ENCODE measurements at regions not wholly inside any gene's neighbourhood (a gene's known extent, or its start where the extent isn't known, plus 50 kb on each side); places are given as distances from the start of the nearest gene placed in this dataset.

DNA sequence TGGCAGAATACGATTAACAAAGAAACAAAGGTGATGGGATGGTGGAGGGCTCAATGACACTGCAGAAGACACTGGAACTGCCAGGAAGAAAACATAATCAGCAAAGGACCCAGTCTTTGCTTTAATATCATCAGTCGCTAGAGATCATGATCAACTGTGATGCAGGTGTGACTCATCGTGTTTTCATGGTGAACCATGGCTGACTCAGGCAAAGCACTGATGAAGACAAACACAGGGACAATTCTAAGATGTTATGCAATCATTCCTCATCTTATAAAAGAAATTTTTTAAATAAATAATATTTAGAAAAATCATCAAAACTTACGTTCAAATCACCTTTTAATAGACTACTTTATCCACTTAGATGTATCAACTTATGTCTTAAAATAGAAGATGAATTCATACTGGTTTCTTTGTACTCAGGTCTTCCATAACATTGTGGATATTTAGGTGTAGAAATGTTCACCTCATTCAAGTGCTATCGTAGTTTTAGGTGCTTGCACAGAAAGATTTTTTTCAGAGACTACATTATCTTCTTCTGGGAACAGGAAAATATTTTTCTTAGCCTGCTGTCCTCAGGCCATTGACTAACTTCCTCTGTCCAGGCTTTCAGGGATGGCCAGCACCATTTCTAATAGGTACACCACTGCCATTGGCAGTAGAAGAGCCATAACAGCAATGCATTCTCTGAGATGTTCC lies 673.4 kb upstream of the MEF2C start:
- H3K27ac ChIP-seq: no peak overlapping the region
- DNase-seq (ENCODE audit: low spot score): peak; percentile 95
- ChIA-PET CTCF (no interaction called here), POLR2A (ENCODE audit: low non-redundant PET) (no interaction called here)
- TF ChIP-seq, protein P1, sequence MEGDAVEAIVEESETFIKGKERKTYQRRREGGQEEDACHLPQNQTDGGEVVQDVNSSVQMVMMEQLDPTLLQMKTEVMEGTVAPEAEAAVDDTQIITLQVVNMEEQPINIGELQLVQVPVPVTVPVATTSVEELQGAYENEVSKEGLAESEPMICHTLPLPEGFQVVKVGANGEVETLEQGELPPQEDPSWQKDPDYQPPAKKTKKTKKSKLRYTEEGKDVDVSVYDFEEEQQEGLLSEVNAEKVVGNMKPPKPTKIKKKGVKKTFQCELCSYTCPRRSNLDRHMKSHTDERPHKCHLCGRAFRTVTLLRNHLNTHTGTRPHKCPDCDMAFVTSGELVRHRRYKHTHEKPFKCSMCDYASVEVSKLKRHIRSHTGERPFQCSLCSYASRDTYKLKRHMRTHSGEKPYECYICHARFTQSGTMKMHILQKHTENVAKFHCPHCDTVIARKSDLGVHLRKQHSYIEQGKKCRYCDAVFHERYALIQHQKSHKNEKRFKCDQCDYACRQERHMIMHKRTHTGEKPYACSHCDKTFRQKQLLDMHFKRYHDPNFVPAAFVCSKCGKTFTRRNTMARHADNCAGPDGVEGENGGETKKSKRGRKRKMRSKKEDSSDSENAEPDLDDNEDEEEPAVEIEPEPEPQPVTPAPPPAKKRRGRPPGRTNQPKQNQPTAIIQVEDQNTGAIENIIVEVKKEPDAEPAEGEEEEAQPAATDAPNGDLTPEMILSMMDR (conservative IDR thresholded peaks at IDR 0.05; ENCODE audit: low read depth): no peak

DNA sequence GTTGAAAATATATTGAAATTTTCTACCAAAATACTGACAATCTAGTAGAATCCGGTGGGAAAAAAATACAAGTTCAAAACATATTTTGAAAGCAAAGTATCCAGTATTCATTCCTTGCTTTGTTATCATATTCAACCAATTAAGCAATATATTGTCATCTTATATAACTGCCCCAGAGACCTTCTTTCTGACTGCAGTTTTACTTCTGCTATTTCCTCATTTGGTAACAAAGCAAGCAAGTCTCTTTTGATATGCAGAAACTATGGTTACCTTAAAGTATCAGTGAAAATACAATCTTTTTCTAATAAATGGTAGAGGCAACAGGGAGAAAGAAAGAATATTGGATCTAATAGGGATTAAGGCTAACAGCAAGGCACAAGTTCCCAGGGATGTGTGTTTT lies 663.7 kb upstream of the MEF2C start:
- no peak overlapping the region for H3K27ac ChIP-seq
- CTCF ChIA-PET: no interaction called here
- TF ChIP-seq, protein P1 (conservative IDR thresholded peaks at IDR 0.05; ENCODE audit: low read depth): no peak
- POLR2A ChIA-PET (ENCODE audit: low non-redundant PET): no interaction called here
- DNase-seq (ENCODE audit: low spot score): no peak

DNA sequence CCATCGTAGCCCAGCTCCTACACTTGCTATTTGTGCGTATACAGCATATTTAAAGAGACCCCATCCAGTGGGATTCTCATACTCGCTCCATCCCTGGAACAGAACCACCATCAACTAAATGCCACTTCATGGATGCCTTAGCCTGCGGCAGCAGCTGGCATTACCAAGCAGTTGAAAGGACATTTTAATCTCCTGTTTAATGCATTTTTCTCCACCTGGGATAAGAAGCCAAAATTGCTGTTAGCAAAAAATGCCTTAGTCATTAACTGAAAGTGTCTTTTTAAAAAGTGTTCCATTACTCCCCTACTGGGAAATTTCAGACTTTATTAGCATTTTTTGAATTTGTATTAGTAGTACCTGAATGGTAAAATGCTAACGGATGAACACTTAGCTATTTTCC lies 662.6 kb upstream of the MEF2C start:
- TF ChIP-seq, protein P1 (conservative IDR thresholded peaks at IDR 0.05; ENCODE audit: low read depth): no peak
- H3K27ac ChIP-seq: no peak overlapping the region
- ChIA-PET POLR2A (ENCODE audit: low non-redundant PET) (no interaction called here), CTCF (interaction anchor here (0.7 kb wide), 1 partner anchor 1595 kb away, joined by 3 read pairs; no protein-coding TSS in a partner anchor)
- DNase-seq (ENCODE audit: low spot score): no peak

DNA sequence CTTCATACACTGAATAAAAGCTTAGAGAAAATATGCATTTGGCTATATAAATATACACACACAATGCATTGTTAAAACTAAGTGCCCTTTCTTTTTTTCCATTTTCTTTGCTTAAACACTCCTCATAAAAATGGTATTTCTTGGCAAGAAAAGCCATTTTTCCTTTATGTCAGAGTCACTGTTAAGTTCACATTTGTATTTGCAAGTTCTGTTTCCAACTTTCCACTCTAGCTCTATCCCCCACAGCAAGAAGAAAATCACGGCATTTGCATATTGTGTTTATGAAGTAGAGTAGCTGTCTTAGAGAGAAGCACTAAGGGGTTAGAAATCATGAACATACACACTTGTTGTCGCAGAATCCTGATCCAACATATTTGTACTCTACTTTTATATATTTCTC lies 662.1 kb upstream of the MEF2C start:
- H3K27ac ChIP-seq: no peak overlapping the region
- TF ChIP-seq, protein P1 (conservative IDR thresholded peaks at IDR 0.05; ENCODE audit: low read depth): no peak
- CTCF ChIA-PET: interaction anchor here (0.7 kb wide), 1 partner anchor 1595 kb away, joined by 3 read pairs; no protein-coding TSS in a partner anchor
- POLR2A ChIA-PET (ENCODE audit: low non-redundant PET): no interaction called here
- no peak for DNase-seq (ENCODE audit: low spot score)

DNA sequence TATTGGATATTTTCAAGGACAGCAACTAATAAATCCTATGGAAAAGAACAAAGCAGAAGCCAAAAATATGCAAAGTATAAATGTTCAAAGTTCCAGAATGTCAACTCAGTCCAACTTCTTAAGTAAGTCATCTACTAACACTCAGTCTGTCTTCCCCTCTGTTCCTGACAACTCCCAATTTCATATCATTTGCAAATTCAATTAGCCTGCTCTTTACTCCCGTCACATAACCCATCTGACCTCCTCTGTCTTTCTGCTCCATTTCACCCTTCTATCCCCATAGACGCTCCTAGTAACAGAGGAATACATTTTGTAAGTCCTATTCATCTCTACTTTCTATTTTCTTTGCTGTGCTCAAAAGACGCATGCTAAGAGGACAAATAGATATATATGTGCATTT lies 659.8 kb upstream of the MEF2C start:
- TF ChIP-seq, protein P1 (conservative IDR thresholded peaks at IDR 0.05; ENCODE audit: low read depth): no peak
- ChIA-PET POLR2A (ENCODE audit: low non-redundant PET) (no interaction called here), CTCF (no interaction called here)

DNA sequence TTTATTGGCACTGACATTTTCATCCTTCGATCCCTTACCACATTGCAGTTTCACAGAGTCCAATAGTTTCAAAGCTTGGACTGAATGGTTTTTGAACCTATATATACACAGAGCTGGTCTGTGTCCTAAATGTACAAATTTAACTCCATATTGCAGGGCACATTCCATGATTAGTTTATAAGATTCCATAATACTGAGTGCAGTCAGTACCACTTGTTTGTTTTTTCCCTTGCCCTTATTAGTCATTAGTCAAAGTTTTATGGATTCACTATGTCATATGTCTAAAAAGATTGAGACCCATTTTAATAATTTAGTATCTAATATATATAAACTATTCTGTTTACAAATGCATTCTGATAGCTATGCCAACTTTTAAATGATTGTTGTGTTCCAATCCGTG lies 654.8 kb upstream of the MEF2C start:
- POLR2A ChIA-PET (ENCODE audit: low non-redundant PET): no interaction called here
- DNase-seq (ENCODE audit: low spot score): no peak
- TF ChIP-seq, protein P1 (conservative IDR thresholded peaks at IDR 0.05; ENCODE audit: low read depth): no peak
- H3K27ac ChIP-seq: no peak overlapping the region
- CTCF ChIA-PET: no interaction called here

More for the DNA sequence above, 659.8 kb upstream of the MEF2C start:
- H3K27ac ChIP-seq: no peak overlapping the region
- DNase-seq (ENCODE audit: low spot score): no peak
